K562 (cell line): ENCODE measurements at regions not wholly inside any gene's neighbourhood (a gene's known extent, or its start where the extent isn't known, plus 50 kb on each side); places are given as distances from the start of the nearest gene placed in this dataset.

Source experiments
- BACH1 ChIP-seq: fragments of 200-800 bp; sonication (Bioruptor generic); IDR thresholded peaks from 2 replicates; pipeline ENCODE4 v1.6.1; 2016; ENCODE audit warnings: missing genetic modification characterization, missing compliant biosample characterization
- CHD1 ChIP-seq: fragments of 200-600 bp; sonication (generic); IDR thresholded peaks from one replicate; pipeline ENCODE4 v1.6.1; 2012; ENCODE audit warnings: mild to moderate bottlenecking, moderate library complexity, low read length, inconsistent platforms
- MAFK ChIP-seq: IDR thresholded peaks from 2 replicates; pipeline ENCODE4 v1.6.1; 2011; ENCODE audit warnings: low read length, improper control_type of control experiment
- TF ChIP-seq, protein P1 (sequence below), 3 experiments: IDR thresholded peaks in 2 of 3; conservative IDR thresholded peaks in 1 of 3; 2 replicates each; pipeline ENCODE4 v1.5.1; 2011 to 2012; ENCODE audit warnings: low read length in 3 of 3, mild to moderate bottlenecking in 3 of 3, control low read depth in 2 of 3, improper control_type of control experiment in 1 of 3, inconsistent platforms in 1 of 3, low read depth in 1 of 3, mixed read lengths in 1 of 3, moderate library complexity in 1 of 3; ENCODE audit not compliant: insufficient read depth in 2 of 3

DNA sequence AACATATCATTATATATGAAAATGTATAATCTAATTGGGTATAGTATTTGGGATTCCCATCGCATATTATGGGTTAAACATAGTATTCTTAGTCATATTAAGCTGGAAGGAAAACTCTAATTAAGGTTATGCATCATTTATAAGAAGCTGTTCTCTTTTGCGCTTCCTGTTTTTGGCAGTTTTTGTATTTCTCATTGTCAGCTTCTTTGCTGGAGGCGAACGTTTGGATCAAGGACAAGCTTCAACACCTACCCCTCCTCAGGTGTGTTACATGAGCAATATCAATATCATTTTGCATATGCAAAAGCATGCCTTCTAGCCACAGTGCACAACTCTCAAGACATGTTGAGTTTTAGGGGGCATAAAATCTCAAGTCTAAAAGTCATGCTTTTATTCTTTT is 439.8 kb downstream of the TDRD3 start:
- TF ChIP-seq CHD1 (no peak), MAFK (no peak), BACH1 (tag) (no peak)
- TF ChIP-seq, protein P1, sequence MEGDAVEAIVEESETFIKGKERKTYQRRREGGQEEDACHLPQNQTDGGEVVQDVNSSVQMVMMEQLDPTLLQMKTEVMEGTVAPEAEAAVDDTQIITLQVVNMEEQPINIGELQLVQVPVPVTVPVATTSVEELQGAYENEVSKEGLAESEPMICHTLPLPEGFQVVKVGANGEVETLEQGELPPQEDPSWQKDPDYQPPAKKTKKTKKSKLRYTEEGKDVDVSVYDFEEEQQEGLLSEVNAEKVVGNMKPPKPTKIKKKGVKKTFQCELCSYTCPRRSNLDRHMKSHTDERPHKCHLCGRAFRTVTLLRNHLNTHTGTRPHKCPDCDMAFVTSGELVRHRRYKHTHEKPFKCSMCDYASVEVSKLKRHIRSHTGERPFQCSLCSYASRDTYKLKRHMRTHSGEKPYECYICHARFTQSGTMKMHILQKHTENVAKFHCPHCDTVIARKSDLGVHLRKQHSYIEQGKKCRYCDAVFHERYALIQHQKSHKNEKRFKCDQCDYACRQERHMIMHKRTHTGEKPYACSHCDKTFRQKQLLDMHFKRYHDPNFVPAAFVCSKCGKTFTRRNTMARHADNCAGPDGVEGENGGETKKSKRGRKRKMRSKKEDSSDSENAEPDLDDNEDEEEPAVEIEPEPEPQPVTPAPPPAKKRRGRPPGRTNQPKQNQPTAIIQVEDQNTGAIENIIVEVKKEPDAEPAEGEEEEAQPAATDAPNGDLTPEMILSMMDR (IDR thresholded peaks at IDR 0.05 in 2 of 3, conservative IDR thresholded peaks at IDR 0.05 in 1 of 3; ENCODE audit: insufficient read depth in 2 of 3, low read depth in 1 of 3, low read length in 3 of 3), result no peak
